SK-N-MC (cell line): ENCODE measurements at regions not wholly inside any gene's neighbourhood (a gene's known extent, or its start where the extent isn't known, plus 50 kb on each side); places are given as distances from the start of the nearest gene placed in this dataset.
"Not testable (repeated sequence)": the region's sequence is repeated elsewhere in the genome, so short reads cannot be mapped to it uniquely, and the experiment has no call there.

Experiments used
- DNase-seq: peaks from one replicate; pipeline ENCODE4 v3.0.0-alpha.2; 2011; ENCODE audit warnings: low read depth, low spot score
- H3K27ac ChIP-seq: fragments of 200-600 bp; sonication (generic); 2 replicates; pipeline ENCODE4 v1.5.1; 2016; ENCODE audit warnings: mixed run types
- H3K36me3 ChIP-seq: fragments of 200-600 bp; sonication (generic); 2 replicates; pipeline ENCODE4 v1.6.1; 2017; ENCODE audit warnings: antibody characterized with exemption, low read length, mixed read lengths; ENCODE audit not compliant: insufficient read depth
- H3K4me3 ChIP-seq: fragments of 200-600 bp; sonication (generic); 2 replicates; pipeline ENCODE4 v1.5.1; 2016
- H3K9ac ChIP-seq: fragments of 200-600 bp; sonication (generic); 2 replicates; pipeline ENCODE4 v1.8.0; 2017; ENCODE audit warnings: mixed run types, mixed read lengths; ENCODE audit not compliant: insufficient read length
- H3K9me3 ChIP-seq: fragments of 200-600 bp; sonication (generic); 2 replicates; pipeline ENCODE4 v1.6.1; 2017; ENCODE audit warnings: low read depth, mild to moderate bottlenecking, antibody characterized with exemption, low read length, moderate library complexity, mixed read lengths
- EZH2 ChIP-seq: fragments of 200-600 bp; sonication (generic); IDR thresholded peaks from one replicate; pipeline ENCODE4 v1.6.1; 2017; ENCODE audit warnings: antibody characterized with exemption
- FOXP2 ChIP-seq: optimal IDR thresholded peaks from 2 replicates; pipeline ENCODE3; 2011; ENCODE audit warnings: mild to moderate bottlenecking, moderate library complexity; ENCODE audit not compliant: insufficient read depth; ENCODE audit errors: extremely low read length, control extremely low read depth
- POLR2AphosphoS5 ChIP-seq: IDR thresholded peaks from 2 replicates; pipeline ENCODE4 v1.6.1; 2012; ENCODE audit warnings: mild to moderate bottlenecking, low read depth, low read length, borderline replicate concordance

DNA sequence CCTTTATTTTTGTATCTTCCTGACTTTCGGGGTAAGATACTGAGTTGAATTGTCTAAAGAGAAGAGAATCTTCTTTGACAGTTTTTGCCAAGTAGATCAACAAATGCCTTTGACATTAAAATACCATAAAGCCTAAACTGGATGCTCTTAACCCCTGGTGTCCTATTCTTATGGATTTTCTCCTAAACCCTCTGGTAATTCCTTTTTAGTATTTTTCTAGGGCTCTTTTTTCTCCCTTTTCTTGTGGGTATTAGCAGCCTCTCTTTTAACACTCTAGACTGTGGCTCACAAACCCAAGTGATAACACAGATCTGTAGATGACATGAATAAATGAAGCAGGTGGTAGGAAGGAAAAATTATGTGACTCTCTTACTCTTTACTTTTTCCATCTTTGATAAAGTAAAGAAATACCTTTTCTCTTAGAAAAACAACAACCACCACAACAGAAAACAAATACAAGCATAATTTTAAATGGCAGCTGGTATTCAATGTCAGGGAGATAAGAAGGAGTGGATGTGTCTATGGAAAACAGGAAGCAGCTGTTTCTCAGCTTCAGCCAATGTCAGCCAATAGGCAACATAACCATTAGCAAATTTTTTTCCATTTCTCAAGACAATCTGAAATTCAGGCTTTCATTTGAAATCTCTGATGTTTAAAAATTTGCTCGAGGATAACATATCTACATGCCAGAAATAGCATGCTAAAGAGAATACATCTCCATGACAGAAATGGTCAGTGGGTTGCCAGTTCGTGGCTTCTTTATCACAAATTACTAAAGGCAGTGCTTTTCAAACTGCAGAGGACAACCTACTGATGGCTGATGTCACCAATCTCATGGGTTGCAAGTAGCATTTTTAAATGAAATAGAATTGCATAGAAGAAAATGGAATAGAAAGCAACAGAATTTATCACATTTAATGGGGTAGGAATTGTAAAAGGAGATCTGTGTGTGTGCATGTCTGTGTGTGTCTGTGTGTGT, 123.1 kb upstream of the KRR1 start:
- H3K27ac ChIP-seq = no peak overlapping the region
- H3K36me3 ChIP-seq = no peaks in the 10 kb centered on the region
- no peak overlapping the region for H3K4me3 ChIP-seq
- no peak overlapping the region for H3K9ac ChIP-seq
- no peaks in the 10 kb centered on the region for H3K9me3 ChIP-seq
- no peak for DNase-seq
- TF ChIP-seq EZH2 (no peak), FOXP2 (no peak), POLR2AphosphoS5 (no peak)

DNA sequence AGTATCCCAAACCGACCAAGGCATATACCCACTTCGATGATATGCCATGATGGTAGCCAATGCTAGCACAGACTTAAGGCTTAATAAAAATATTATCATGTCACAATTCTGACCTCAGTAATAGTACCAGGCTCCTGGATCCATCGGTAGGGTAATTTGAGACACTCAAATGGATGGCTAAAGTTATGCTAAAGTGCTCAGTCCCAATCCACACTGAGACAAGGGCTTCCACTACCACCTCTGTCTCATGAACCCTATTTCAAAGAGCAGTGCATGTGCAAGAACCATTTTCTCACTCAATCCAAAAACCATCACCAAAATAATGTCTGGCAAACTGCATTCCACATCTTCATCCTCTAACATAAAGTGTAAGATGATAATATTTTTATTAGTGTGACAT, 122.4 kb upstream of the KRR1 start:
- no peak overlapping the region for H3K9ac ChIP-seq

GRCh38 chr12:75632442-75632841, 121.0 kb upstream of the KRR1 start:
- H3K27ac ChIP-seq = no peak overlapping the region

More for the DNA sequence above, 122.4 kb upstream of the KRR1 start:
- no peak for TF ChIP-seq FOXP2
- TF ChIP-seq POLR2AphosphoS5 = no peak
- no peak for TF ChIP-seq EZH2
- H3K9me3 ChIP-seq = no peaks in the 10 kb centered on the region
- no peaks in the 10 kb centered on the region for H3K36me3 ChIP-seq
- no peak for DNase-seq
- no peak overlapping the region for H3K27ac ChIP-seq
- no peak overlapping the region for H3K4me3 ChIP-seq

GRCh38 chr12:75631831-75632230, 120.4 kb upstream of the KRR1 start:
- Histone ChIP-seq H3K4me3 (no peak overlapping the region), H3K27ac (no peak overlapping the region), H3K36me3 (no peaks in the 10 kb centered on the region), H3K9me3 (no peaks in the 10 kb centered on the region), H3K9ac (no peak overlapping the region)
- DNase-seq = no peak
- no peak for TF ChIP-seq POLR2AphosphoS5
- TF ChIP-seq EZH2 = no peak
- TF ChIP-seq FOXP2 = no peak

More at GRCh38 chr12:75632442-75632841, 121.0 kb upstream of the KRR1 start:
- H3K36me3 ChIP-seq = no peaks in the 10 kb centered on the region
- TF ChIP-seq POLR2AphosphoS5 (no peak), EZH2 (no peak), FOXP2 (no peak)
- DNase-seq = no peak
- no peaks in the 10 kb centered on the region for H3K9me3 ChIP-seq
- H3K4me3 ChIP-seq = no peak overlapping the region
- no peak overlapping the region for H3K9ac ChIP-seq

- no peak overlapping the region for H3K27ac ChIP-seq
- TF ChIP-seq POLR2AphosphoS5 = no peak
- H3K4me3 ChIP-seq = no peak overlapping the region
- H3K36me3 ChIP-seq = no peaks in the 10 kb centered on the region
- H3K9me3 ChIP-seq = no peaks in the 10 kb centered on the region
- no peak overlapping the region for H3K9ac ChIP-seq
- no peak for DNase-seq
Measured at GRCh38 chr12:75630091-75630490, 118.7 kb upstream of the KRR1 start.

- Histone ChIP-seq H3K36me3 (no peaks in the 10 kb centered on the region), H3K9ac (no peak overlapping the region), H3K27ac (no peak overlapping the region), H3K9me3 (no peaks in the 10 kb centered on the region), H3K4me3 (no peak overlapping the region)
- TF ChIP-seq FOXP2 (no peak), EZH2 (no peak), POLR2AphosphoS5 (no peak)
- no peak for DNase-seq
Measured at GRCh38 chr12:75628916-75629315, 117.5 kb upstream of the KRR1 start.

GRCh38 chr12:75628511-75628910, 117.1 kb upstream of the KRR1 start:
- Histone ChIP-seq H3K4me3 (no peak overlapping the region), H3K36me3 (no peaks in the 10 kb centered on the region), H3K9ac (no peak overlapping the region), H3K27ac (no peak overlapping the region), H3K9me3 (no peaks in the 10 kb centered on the region)
- no peak for DNase-seq
- no peak for TF ChIP-seq FOXP2
- no peak for TF ChIP-seq EZH2
- no peak for TF ChIP-seq POLR2AphosphoS5

- Histone ChIP-seq H3K4me3 (no peak overlapping the region), H3K9ac (no peak overlapping the region), H3K36me3 (no peaks in the 10 kb centered on the region), H3K9me3 (no peaks in the 10 kb centered on the region), H3K27ac (no peak overlapping the region)
- DNase-seq = peak; percentile 50
- TF ChIP-seq POLR2AphosphoS5 (no peak), EZH2 (no peak), FOXP2 (no peak)
Measured at GRCh38 chr12:75623631-75624154, 112.3 kb upstream of the KRR1 start.

GRCh38 chr12:75622492-75622891, 111.1 kb upstream of the KRR1 start:
- Histone ChIP-seq H3K36me3 (no peaks in the 10 kb centered on the region), H3K4me3 (no peak overlapping the region), H3K9ac (no peak overlapping the region), H3K9me3 (no peaks in the 10 kb centered on the region), H3K27ac (no peak overlapping the region)
- DNase-seq = no peak
- TF ChIP-seq FOXP2 (no peak), EZH2 (no peak), POLR2AphosphoS5 (no peak)

DNA sequence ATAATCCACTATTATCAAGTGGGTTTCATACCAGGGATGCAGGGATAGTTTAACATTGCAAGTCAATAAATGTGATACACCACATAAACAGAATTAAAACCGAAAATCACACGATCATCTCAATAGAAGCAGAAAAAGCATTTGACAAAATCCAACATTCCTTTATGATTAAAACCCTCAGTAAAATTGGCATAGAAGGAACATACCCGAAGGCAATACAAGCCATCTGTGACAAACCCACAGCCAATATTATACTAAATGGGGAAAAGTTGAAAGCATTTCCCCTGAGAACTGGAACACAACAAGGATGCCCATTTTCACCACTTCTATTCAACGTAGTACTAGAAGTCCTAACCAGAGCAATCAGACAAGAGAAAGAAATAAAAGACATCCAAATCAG, 103.0 kb upstream of the KRR1 start:
- not testable (repeated sequence) for H3K9ac ChIP-seq

More for the DNA sequence above, 103.0 kb upstream of the KRR1 start:
- not testable (repeated sequence) for H3K9me3 ChIP-seq, H3K27ac ChIP-seq, H3K36me3 ChIP-seq, DNase-seq, H3K4me3 ChIP-seq
